IPS-15b (cell line): ENCODE measurements at regions not wholly inside any gene's neighbourhood (a gene's known extent, or its start where the extent isn't known, plus 50 kb on each side); places are given as distances from the start of the nearest gene placed in this dataset.
"Not testable (repeated sequence)": the region's sequence is repeated elsewhere in the genome, so short reads cannot be mapped to it uniquely, and the experiment has no call there.

Source experiments
- H3K27me3 ChIP-seq: one replicate; pipeline ENCODE4 v1.6.1; 2013; ENCODE audit warnings: low read length; ENCODE audit not compliant: control insufficient read depth, insufficient read depth
- H3K36me3 ChIP-seq: one replicate; pipeline ENCODE4 v1.6.1; 2013; ENCODE audit warnings: low read length; ENCODE audit not compliant: control insufficient read depth, insufficient read depth
- H3K4me1 ChIP-seq: one replicate; pipeline ENCODE4 v1.6.1; 2013; ENCODE audit warnings: mild to moderate bottlenecking, low read length; ENCODE audit not compliant: control insufficient read depth, insufficient read depth
- H3K4me3 ChIP-seq: one replicate; pipeline ENCODE4 v1.5.1; 2013; ENCODE audit warnings: low read depth, low read length
- H3K9ac ChIP-seq: one replicate; pipeline ENCODE4 v1.6.1; 2013; ENCODE audit warnings: low read depth, mild to moderate bottlenecking, low read length
- H3K9me3 ChIP-seq: one replicate; pipeline ENCODE4 v1.6.1; 2013; ENCODE audit warnings: mild to moderate bottlenecking, low read length; ENCODE audit not compliant: control insufficient read depth, insufficient read depth

DNA sequence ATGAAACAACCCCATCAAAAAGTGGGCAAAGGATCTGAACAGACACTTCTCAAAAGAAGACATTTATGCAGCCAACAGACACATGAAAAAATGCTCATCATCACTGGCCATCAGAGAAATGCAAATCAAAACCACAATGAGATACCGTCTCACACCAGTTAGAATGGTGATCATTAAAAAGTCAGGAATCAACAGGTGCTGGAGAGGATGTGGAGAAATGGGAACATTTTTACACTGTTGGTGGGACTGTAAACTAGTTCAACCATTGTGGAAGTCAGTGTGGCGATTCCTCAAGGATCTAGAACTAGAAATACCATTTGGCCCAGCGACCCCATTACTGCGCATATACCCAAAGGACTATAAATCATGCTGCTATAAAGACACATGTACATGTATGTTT lies 179.1 kb downstream of the LRRC70 start:
- H3K9me3 ChIP-seq, H3K27me3 ChIP-seq, H3K4me1 ChIP-seq, H3K9ac ChIP-seq, H3K4me3 ChIP-seq, H3K36me3 ChIP-seq: not testable (repeated sequence)

- H3K9me3 ChIP-seq, H3K4me3 ChIP-seq, H3K36me3 ChIP-seq, H3K9ac ChIP-seq, H3K27me3 ChIP-seq, H3K4me1 ChIP-seq: not testable (repeated sequence)
Observed at GRCh38 chr5:62752998-62753367, 174.4 kb downstream of the LRRC70 start.

DNA sequence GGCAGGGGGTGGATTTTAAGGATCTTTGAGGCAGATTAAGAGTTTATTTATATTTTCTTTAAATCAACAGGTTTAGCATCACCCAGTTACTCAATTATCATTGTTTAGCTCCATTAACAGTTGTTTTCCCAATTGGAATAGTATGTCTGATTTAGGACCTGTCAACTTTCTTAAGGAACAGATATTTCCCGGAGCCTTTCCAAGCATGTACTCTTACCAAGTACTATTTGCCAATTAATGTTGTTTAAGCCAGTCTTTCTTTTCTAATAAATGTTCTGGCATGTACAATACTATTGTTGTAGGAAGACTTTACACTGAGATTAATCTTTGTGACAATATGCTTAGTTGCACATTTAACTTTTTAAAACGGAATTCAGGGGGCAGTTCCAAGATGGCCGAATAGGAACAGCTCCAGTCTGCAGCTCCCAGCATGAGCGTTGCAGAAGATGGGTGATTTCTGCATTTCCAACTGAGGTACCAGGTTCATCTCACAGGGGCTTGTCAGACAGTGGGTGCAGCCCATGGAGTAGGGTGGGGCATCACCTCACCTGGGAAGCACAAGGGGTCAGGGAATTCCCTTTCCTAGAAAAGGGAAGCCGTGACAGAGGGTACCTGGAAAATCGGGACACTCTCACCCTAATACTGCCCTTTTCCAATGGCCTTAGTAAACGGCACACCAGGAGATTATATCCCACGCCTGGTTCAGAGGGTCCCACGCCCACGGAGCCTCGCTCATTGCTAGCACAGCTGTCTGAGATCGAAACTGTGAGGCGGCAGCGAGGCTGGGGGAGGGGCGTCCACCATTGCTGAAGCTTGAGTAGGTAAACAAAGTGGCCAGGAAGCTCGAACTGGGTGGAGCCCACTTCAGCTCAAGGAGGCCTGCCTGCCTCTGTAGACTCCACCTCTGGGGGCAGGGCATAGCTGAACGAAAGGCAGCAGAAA lies 173.7 kb downstream of the LRRC70 start:
- not testable (repeated sequence) for H3K4me1 ChIP-seq, H3K36me3 ChIP-seq, H3K27me3 ChIP-seq, H3K4me3 ChIP-seq, H3K9ac ChIP-seq, H3K9me3 ChIP-seq

- Histone ChIP-seq H3K9ac (no peak overlapping the region), H3K27me3 (no peaks in the 10 kb centered on the region), H3K36me3 (no peaks in the 10 kb centered on the region), H3K9me3 (no peaks in the 10 kb centered on the region), H3K4me1 (no peaks in the 10 kb centered on the region), H3K4me3 (no peak overlapping the region)
Observed at GRCh38 chr5:62742207-62742606, 163.6 kb downstream of the LRRC70 start.

DNA sequence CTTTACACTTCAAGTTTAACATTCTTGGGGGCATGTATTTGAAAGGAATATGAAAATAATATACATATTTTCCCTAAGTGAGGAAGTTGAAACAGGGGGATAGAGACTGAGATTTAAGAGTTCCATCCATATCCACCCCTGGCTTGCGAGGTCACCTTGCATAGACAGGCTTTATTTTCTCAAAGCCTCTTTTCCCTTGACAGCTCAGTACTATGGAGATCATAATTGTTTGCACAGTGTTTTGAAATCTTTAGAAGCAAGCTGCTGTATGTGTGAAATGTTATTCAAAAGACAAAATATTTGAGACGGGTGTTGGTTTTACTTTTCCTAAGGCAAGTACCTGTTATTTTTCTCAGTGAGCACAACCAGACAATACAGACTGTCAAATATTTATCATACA lies 163.1 kb downstream of the LRRC70 start:
- Histone ChIP-seq H3K4me1 (no peaks in the 10 kb centered on the region), H3K36me3 (no peaks in the 10 kb centered on the region), H3K9me3 (no peaks in the 10 kb centered on the region), H3K4me3 (no peak overlapping the region), H3K27me3 (no peaks in the 10 kb centered on the region), H3K9ac (no peak overlapping the region)

DNA sequence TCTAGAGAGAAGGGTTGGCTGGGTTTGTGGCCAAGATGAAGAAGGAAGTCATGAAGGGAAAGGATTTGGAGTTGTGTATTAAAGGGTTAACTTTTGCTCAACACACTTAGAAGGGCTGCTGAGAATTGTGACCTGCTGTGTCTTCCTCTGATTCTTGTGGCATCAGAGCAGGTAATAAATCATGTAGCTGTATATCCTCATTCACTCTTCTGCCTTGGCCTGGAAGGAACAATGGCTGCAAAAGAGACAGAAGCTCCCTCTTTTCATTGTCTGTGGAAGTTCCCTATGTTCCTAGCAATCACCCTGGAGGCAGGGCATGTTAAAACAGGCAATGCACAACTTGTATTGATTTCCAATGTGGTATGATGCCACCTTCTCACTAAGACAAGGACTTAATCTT lies 159.1 kb downstream of the LRRC70 start:
- H3K9me3 ChIP-seq = no peaks in the 10 kb centered on the region
- no peak overlapping the region for H3K4me3 ChIP-seq
- no peaks in the 10 kb centered on the region for H3K4me1 ChIP-seq
- H3K9ac ChIP-seq = no peak overlapping the region
- no peaks in the 10 kb centered on the region for H3K27me3 ChIP-seq
- no peaks in the 10 kb centered on the region for H3K36me3 ChIP-seq

- Histone ChIP-seq H3K9ac (no peak overlapping the region), H3K4me1 (no peaks in the 10 kb centered on the region), H3K9me3 (no peaks in the 10 kb centered on the region), H3K4me3 (no peak overlapping the region), H3K36me3 (no peaks in the 10 kb centered on the region), H3K27me3 (no peaks in the 10 kb centered on the region)
Observed at GRCh38 chr5:62732677-62733121, 154.1 kb downstream of the LRRC70 start.

DNA sequence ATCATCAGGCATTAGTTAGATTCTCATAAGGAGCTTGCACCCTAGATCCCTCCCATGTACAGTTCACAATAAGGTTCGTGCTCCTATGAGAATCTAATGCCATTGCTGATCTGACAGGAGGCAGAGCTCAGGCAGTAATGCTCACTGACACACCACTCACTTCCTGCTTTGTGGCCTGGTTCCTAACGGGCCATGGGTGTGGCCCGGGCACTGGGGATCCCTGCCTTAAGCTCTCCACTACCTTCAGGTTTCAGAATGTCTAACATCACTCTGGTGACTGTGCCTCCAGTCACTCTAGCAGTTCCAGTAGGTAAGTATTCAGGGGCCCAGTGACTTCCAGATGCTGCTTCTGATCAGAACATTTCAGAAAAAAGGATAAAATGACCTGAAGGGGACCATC lies 152.4 kb downstream of the LRRC70 start:
- Histone ChIP-seq H3K9me3 (no peaks in the 10 kb centered on the region), H3K9ac (no peak overlapping the region), H3K4me3 (no peak overlapping the region), H3K4me1 (no peaks in the 10 kb centered on the region), H3K27me3 (no peaks in the 10 kb centered on the region), H3K36me3 (no peaks in the 10 kb centered on the region)

- H3K9me3 ChIP-seq = no peaks in the 10 kb centered on the region
- H3K27me3 ChIP-seq = no peaks in the 10 kb centered on the region
- H3K4me1 ChIP-seq = no peaks in the 10 kb centered on the region
- no peaks in the 10 kb centered on the region for H3K36me3 ChIP-seq
- no peak overlapping the region for H3K9ac ChIP-seq
- no peak overlapping the region for H3K4me3 ChIP-seq
Observed at GRCh38 chr5:62729675-62730074, 151.1 kb downstream of the LRRC70 start.

DNA sequence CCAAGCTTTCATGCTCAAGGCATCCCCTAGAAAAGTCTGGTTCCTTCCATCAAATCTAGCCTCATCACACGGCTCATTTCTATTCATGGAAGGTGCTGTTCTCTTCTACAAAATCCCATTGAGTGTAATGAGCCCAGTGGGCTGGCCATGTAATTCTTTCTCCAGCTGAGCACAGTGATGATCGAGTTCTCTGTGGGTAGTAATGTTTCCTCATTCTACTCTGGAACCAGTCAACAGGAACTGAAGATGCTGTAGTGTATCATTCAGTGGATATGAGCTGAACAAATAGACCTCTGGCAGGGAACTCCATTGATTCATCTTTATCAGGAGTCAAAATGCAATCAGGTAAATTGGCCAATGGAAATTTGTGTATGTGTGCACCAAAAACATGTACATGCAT lies 149.2 kb downstream of the LRRC70 start:
- Histone ChIP-seq H3K4me1 (no peaks in the 10 kb centered on the region), H3K9ac (no peak overlapping the region), H3K27me3 (no peaks in the 10 kb centered on the region), H3K4me3 (no peak overlapping the region), H3K9me3 (no peaks in the 10 kb centered on the region), H3K36me3 (no peaks in the 10 kb centered on the region)

GRCh38 chr5:62727184-62727583 lies 148.6 kb downstream of the LRRC70 start:
- Histone ChIP-seq H3K4me3 (no peak overlapping the region), H3K4me1 (no peaks in the 10 kb centered on the region), H3K27me3 (no peaks in the 10 kb centered on the region), H3K9ac (no peak overlapping the region), H3K36me3 (no peaks in the 10 kb centered on the region), H3K9me3 (no peaks in the 10 kb centered on the region)

DNA sequence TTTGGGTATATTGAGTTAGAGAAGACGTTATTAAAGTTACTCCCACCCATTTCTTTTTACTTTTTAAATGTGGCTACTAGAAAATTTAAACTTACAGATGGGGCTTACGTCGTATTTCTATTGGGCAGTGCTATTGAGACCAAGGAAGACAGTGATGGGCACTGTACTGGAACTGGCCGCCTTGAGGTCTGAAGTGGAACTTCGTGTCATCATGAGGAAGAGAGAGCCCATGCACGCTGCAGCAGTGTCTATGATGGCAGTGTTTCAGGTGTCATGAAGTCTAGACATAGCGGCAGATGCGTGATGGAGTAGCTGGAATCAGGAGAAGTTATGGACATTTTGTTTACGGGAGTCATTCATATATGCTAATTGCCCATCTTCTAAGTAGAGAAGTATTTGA lies 143.7 kb downstream of the LRRC70 start:
- Histone ChIP-seq H3K9me3 (no peaks in the 10 kb centered on the region), H3K4me1 (peaks cover 15% of the 10 kb centered on the region), H3K36me3 (no peaks in the 10 kb centered on the region), H3K9ac (no peak overlapping the region), H3K27me3 (no peaks in the 10 kb centered on the region), H3K4me3 (no peak overlapping the region)
